GM12891 (cell line): ENCODE measurements at regions not wholly inside any gene's neighbourhood (a gene's known extent, or its start where the extent isn't known, plus 50 kb on each side); places are given as distances from the start of the nearest gene placed in this dataset.

ENCODE experiments used
- DNase-seq: peaks from one replicate; pipeline ENCODE4 v3.0.0; 2011; ENCODE audit warnings: low spot score; ENCODE audit not compliant: insufficient read length
- FAIRE-seq: peaks from 2 replicates; lab custom pipeline; 2011; peaks lifted over from hg19 to GRCh38; lab: Jason Lieb, UNC
- PAX5 ChIP-seq: IDR thresholded peaks from 2 replicates; pipeline ENCODE4 v1.6.1; 2011; ENCODE audit warnings: low read length, moderate library complexity, mild to moderate bottlenecking; ENCODE audit not compliant: insufficient read depth, severe bottlenecking
- POLR2A ChIP-seq: IDR thresholded peaks from 2 replicates; pipeline ENCODE4 v1.6.1; 2011; ENCODE audit warnings: low read depth, low read length, control low read depth
- POLR2AphosphoS5 ChIP-seq: IDR thresholded peaks from 2 replicates; pipeline ENCODE4 v1.6.1; 2011; ENCODE audit warnings: low read depth, low read length, control low read depth
- POU2F2 ChIP-seq: IDR thresholded peaks from 2 replicates; pipeline ENCODE4 v1.6.1; 2011; ENCODE audit warnings: low read depth, mild to moderate bottlenecking, control low read depth, low read length, moderate library complexity
- SPI1 ChIP-seq: IDR thresholded peaks from 2 replicates; pipeline ENCODE4 v1.6.1; 2011; ENCODE audit warnings: low read depth, low read length, control low read depth
- TAF1 ChIP-seq: IDR thresholded peaks from 2 replicates; pipeline ENCODE4 v1.6.1; 2011; ENCODE audit warnings: low read depth, low read length, control low read depth

DNA sequence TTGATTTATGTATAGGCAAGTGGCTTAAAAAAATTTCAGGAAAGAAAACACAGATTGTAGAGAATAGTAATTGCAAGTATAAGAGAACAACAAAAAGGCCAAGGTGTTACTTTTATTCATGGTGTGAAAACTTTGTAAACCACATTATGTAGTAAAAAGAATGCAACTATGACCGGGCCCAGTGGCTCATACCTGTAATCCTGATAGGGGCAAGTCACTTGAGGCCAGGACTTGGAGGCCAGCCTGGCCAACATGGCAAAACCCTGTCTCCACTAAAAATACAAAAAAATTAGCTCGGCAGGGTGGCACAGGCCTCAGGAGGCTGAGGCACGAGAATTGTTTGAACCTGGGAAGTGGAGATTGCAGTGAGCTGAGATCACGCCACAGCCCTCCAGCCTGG, 131.7 kb downstream of the DCK start:
- no peak for FAIRE-seq
- DNase-seq: no peak

DNA sequence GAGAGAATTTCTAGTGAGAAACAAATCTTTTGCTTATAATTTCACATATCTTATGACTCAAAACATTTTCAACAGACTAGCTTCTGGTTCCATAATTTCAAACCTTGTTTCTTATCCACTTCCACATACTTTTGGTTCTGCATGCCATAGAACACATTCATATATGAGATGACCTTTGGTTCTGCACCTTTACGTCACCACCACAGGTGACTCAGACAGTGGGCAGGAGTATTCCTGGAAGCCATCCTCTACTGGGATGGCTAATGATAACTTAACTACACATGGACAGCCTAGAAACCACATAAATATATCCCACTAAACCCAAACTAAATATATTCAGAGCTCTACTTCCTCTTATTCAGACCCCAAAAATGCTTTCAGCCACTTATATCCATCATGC, 133.3 kb downstream of the DCK start:
- no peak for TF ChIP-seq SPI1
- no peak for TF ChIP-seq POLR2AphosphoS5
- TF ChIP-seq TAF1: no peak
- TF ChIP-seq POLR2A: no peak
- no peak for TF ChIP-seq POU2F2
- TF ChIP-seq PAX5: no peak
- no peak for DNase-seq
- FAIRE-seq: peak; percentile 43

More for the DNA sequence above, 131.7 kb downstream of the DCK start:
- no peak for TF ChIP-seq PAX5
- no peak for TF ChIP-seq POLR2AphosphoS5
- TF ChIP-seq POLR2A: no peak
- no peak for TF ChIP-seq SPI1
- TF ChIP-seq TAF1: no peak
- no peak for TF ChIP-seq POU2F2

DNA sequence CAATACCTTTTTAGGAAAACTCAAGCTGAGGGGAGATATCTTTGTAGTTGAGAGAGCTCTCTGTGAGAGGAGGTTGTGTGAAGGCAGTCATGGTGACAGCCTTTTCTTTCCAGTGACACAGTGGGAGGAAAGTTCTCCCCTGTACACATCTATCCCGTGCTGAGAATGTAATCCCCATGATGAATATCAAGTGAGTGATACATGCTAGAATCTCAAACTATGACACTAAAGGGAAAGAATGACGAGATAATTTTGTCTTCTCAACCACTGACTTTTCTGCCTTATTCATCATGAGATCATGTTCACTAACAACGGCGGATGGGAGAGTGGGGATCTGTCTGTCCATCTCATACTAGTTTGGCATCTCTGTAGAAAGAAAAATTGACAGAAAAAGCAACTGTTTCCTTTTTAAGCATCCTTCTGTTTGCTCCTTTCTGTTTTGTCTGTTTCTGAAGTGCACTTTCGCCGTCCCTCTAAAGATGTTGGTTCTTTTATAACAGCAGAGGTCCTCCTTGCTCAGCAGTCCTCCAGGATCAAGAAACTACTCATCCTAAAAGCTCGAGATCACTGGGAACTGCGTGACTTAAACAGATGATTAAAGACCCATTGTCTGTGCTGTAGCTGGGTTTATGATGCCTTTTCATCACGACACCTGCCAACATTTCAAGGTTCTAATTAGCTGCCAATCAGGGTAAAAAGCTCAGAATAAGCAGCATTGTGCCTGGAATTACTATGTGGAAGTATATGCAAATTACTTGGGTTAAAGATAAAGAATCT, 137.6 kb downstream of the DCK start:
- no peak for FAIRE-seq
- no peak for TF ChIP-seq POLR2AphosphoS5
- DNase-seq: no peak

DNA sequence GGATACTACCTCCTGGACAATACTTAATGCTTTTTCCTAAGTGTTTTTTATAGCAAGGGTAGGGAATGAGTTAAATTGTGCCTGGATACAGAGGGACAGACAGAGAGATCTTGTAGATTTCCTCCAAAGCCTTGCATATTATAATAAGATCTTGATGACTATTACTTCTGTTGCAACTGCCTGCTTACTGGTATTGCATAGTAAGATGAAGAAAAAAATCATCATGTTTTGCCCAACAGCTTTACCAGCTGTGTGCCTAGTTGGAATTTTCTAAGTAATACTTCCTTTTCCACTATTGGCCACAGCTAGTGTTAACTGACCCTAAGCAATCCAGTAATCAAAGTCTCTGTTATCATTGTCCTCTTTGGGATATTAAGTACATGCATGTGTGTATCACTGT, 139.0 kb downstream of the DCK start:
- DNase-seq: no peak

DNA sequence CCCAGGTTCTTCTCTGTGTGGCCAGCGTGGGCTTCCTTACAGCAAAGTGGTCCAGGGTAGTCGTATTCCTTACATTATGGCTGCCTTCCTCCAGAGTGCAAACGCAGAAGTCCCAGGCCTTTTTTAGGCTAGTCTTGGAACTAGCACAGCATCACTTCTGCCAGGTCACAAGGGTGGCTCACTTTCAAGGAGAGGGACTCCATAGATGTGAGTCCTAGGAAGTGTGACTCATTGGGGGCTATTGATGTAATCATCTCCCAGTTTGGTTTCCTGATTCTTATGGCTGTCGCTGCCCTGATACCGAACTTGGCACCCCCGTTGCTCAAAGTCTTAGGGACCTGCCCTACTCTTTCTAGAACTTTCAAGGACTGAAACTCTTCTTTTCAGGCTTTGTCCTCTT, 140.0 kb downstream of the DCK start:
- TF ChIP-seq POLR2AphosphoS5 (no peak), POLR2A (no peak), TAF1 (no peak), SPI1 (no peak), POU2F2 (no peak), PAX5 (no peak)
- no peak for DNase-seq
- no peak for FAIRE-seq

More for the DNA sequence above, 139.0 kb downstream of the DCK start:
- FAIRE-seq: no peak
- TF ChIP-seq POU2F2 (no peak), SPI1 (no peak), PAX5 (no peak), POLR2AphosphoS5 (no peak)

DNA sequence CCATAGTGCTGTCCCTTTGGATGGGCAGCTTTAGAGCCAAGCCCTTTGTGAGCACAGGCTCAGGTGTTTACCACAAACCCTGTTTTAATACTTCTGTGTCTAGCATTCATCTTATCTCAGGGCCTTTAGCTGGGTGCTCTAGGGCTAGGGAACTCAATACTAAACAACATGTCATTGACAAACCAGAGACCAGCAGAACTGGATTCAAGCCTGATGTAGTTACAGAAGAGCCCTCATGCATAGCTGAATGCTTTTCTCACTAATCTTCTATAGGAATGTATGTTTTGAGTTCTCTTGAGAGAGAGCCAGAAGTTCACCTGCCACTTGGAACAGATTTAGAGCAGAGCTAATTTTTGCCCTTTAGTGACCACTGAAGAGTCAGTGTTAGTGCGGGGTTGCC, 142.6 kb downstream of the DCK start:
- FAIRE-seq (no peak), DNase-seq (no peak)
- no peak for TF ChIP-seq POLR2A
- TF ChIP-seq POU2F2: no peak
- TF ChIP-seq PAX5: no peak
- no peak for TF ChIP-seq TAF1
- TF ChIP-seq SPI1: no peak
- TF ChIP-seq POLR2AphosphoS5: no peak

DNA sequence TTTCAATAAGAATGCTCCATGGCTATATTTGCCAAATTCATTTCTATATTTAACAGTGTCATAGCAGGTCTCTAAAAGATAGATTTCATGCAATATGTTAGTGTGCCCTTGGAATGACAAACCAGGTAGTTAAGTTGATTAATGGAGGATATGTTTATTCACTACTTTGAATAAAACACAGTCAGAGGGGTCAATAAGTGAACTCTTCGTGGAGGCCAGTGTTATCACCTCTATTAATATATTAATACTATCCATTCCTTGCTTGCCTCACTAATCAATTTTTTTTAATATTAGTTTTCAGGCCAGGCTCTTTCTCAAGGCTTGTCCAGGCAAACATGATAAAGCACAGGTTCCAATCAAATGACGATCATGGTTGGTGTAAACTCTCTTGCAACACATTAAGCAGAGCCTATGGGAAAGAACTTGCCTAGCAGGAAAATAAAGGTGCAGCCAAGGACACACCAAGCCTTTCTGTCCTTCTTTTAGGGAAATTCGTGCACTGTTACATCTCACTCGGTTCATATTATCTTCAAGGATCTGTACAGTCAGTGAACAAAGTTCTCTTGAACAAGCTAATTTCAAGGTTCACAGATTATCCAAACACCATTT, 144.7 kb downstream of the DCK start:
- FAIRE-seq (no peak), DNase-seq (no peak)
- TF ChIP-seq TAF1 (no peak), POLR2A (no peak), POLR2AphosphoS5 (no peak), PAX5 (no peak), SPI1 (no peak), POU2F2 (no peak)

DNA sequence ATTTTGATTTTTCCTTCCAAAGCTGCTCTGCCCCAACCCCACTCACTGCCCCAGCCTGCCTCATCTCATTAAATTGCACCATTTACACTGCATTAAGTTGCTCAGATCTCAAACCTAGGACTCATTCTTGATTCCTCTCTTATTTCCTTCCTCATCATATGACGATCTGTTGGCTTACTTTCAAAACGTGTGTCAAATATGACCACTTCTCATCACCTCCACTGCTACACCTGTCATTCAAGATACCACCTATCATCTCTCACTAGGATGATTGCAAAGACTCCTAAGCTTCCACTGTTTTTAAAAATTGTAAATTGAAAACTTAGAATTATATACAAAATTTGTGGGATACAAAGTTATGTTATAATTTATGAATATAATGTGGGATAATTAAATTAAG, 147.1 kb downstream of the DCK start:
- DNase-seq: no peak
- TF ChIP-seq POLR2A (no peak), TAF1 (no peak), POU2F2 (no peak), PAX5 (no peak), SPI1 (no peak), POLR2AphosphoS5 (no peak)
- FAIRE-seq: no peak

DNA sequence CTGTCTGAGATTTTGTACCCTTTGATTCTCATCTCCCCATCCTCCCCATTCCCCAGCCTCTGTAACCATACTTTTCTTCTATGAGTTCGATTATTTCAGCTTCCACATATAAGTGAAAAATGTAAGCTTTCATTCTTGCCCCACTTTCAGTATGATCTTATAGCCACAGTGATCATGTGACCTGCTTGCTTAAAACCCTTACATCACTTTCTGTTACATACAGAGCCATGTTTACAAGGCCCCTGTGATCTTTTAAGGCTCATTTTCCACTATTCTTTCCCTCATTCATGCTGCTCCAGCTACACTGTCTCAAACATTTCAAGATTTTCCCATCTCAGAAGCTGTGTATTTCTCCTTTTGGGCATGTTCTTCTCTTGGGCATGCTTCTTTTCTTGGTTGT, 147.7 kb downstream of the DCK start:
- DNase-seq: no peak
- FAIRE-seq: peak; percentile 23
- TF ChIP-seq SPI1 (no peak), POU2F2 (no peak), PAX5 (no peak), POLR2A (no peak), TAF1 (no peak), POLR2AphosphoS5 (no peak)
